ENCODE measurements at regions not wholly inside any gene's neighbourhood (a gene's known extent, or its start where the extent isn't known, plus 50 kb on each side); places are given as distances from the start of the nearest gene placed in this dataset.

DNA sequence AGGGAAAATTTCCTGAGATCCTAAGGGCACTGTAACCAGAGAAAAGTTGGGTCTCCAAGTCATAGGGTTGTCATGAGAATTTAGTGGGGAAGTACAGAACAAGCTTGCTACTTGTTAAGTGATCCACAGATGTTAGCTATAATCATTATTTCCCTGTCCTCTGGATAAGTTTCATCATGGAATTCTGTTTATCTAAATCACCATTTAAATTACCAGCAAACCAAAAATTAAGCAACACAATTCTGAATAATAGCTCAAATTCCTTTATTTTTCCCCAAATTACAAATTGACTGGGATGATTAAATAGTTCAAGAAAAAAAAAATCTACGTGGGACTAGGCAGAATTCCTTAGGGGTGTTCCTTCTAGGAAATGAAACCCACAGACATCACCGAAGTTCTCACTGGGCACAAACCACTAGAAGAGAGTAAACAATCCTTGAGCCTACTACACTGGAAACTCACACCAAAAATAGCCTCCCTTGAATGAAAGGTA, 159.5 kb downstream of the COL6A3 start:
- TF ChIP-seq, protein P1, sequence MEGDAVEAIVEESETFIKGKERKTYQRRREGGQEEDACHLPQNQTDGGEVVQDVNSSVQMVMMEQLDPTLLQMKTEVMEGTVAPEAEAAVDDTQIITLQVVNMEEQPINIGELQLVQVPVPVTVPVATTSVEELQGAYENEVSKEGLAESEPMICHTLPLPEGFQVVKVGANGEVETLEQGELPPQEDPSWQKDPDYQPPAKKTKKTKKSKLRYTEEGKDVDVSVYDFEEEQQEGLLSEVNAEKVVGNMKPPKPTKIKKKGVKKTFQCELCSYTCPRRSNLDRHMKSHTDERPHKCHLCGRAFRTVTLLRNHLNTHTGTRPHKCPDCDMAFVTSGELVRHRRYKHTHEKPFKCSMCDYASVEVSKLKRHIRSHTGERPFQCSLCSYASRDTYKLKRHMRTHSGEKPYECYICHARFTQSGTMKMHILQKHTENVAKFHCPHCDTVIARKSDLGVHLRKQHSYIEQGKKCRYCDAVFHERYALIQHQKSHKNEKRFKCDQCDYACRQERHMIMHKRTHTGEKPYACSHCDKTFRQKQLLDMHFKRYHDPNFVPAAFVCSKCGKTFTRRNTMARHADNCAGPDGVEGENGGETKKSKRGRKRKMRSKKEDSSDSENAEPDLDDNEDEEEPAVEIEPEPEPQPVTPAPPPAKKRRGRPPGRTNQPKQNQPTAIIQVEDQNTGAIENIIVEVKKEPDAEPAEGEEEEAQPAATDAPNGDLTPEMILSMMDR (conservative IDR thresholded peaks at IDR 0.05; ENCODE audit: low read depth, low read length): no peak
- TF ChIP-seq EZH2 (IDR thresholded peaks at IDR 0.05; ENCODE audit: borderline replicate concordance, low read depth, low read length, poor library complexity, severe bottlenecking): no peak

Measured in A673 (cell line).